Testis (tissue), 2 donors: ENCODE measurements at regions not wholly inside any gene's neighbourhood (a gene's known extent, or its start where the extent isn't known, plus 50 kb on each side); places are given as distances from the start of the nearest gene placed in this dataset.

Experiments
- POLR2A ChIP-seq: fragments of 450-650 bp; IDR thresholded peaks from one replicate; pipeline ENCODE4 v1.6.1; 2017; ENCODE audit warnings: antibody characterized with exemption, mild to moderate bottlenecking, moderate library complexity
- TF ChIP-seq, protein P1 (sequence below), 3 experiments: fragments of 450-650 bp in 2 of 3; fragments of 200-600 bp in 1 of 3; sonication (generic) in 1 of 3; IDR thresholded peaks; one replicate each; pipeline ENCODE4 v1.5.1; 2016 to 2019; ENCODE audit warnings: antibody characterized with exemption in 3 of 3, mild to moderate bottlenecking in 2 of 3, moderate library complexity in 1 of 3

DNA sequence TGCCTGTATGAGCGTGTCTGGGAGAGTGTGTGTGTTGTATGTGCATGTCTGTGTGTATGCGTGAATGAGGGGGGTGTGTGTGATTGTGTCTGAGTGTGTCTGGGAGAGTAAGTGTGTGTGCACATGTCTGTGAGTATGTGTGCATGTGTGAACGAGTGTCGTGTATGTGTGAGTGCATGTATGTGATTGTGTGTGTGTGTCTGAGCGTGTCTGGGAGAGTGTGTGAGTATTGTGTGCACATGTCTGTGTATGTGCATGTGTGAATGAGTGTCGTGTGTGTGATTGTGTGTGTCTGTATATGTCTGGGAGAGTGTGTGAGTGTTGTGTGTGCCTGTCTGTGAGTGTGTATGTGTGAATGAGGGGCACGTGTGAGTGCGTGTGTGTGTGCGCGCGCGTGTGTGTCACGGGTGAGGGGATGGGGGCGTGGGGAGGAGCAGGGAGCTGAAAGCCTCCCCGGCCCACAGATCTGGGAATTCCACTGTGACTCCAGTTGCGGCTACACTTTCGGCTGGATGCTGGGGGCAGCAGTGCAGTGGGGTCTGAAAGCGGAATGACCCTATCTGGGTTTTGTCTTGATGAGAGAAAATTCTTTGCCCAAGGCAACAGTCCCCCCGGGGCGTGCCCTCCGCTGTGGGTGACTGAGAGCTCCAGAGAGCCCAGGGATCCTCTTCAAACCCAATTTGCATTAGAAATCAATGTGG is 138.1 kb upstream of the MED13L start:
- TF ChIP-seq, protein P1, sequence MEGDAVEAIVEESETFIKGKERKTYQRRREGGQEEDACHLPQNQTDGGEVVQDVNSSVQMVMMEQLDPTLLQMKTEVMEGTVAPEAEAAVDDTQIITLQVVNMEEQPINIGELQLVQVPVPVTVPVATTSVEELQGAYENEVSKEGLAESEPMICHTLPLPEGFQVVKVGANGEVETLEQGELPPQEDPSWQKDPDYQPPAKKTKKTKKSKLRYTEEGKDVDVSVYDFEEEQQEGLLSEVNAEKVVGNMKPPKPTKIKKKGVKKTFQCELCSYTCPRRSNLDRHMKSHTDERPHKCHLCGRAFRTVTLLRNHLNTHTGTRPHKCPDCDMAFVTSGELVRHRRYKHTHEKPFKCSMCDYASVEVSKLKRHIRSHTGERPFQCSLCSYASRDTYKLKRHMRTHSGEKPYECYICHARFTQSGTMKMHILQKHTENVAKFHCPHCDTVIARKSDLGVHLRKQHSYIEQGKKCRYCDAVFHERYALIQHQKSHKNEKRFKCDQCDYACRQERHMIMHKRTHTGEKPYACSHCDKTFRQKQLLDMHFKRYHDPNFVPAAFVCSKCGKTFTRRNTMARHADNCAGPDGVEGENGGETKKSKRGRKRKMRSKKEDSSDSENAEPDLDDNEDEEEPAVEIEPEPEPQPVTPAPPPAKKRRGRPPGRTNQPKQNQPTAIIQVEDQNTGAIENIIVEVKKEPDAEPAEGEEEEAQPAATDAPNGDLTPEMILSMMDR (IDR thresholded peaks at IDR 0.05), result no peak
- TF ChIP-seq POLR2A, result no peak
